Astrocyte of the cerebellum (primary cell): ENCODE measurements at regions not wholly inside any gene's neighbourhood (a gene's known extent, or its start where the extent isn't known, plus 50 kb on each side); places are given as distances from the start of the nearest gene placed in this dataset.

Source experiments
- DNase-seq: peaks from one replicate; pipeline ENCODE4 v3.0.0-alpha.2; 2011; ENCODE audit warnings: low read depth
- H3K4me3 ChIP-seq: 2 replicates; pipeline ENCODE4 v1.5.1; 2011; ENCODE audit warnings: mild to moderate bottlenecking, low read depth, low read length, moderate library complexity
- in situ Hi-C: cut with HindIII; loops from 2 replicates; pipeline ENCODE4 v1.10.0; 2017; ENCODE audit warnings: low sequenced_read_pairs
- TF ChIP-seq, protein P1 (sequence below): IDR thresholded peaks from 2 replicates; pipeline ENCODE4 v1.5.1; 2012; ENCODE audit warnings: low read length, low read depth, moderate library complexity, mild to moderate bottlenecking; ENCODE audit errors: missing control alignments

DNA sequence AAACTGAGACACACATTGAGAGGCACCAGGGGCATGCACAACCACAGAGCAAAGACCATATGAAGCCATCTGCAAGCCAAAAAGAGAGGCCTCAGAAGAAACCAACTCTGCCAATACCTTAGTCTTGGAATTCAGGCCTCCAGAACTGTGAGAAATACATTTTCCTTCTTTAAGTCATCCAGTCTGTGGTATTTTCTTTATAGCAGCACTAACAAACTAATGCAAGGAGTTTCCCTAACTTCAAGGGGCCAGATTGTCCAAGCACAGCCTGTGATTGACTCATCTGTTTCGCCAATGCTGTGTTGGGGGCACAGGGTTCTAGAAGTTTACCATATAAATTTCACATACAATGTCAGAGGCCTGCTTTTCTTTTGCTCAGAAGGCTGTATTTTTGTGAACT lies 364.6 kb downstream of the GJA1 start:
- H3K4me3 ChIP-seq: no peak overlapping the region
- in situ Hi-C loops: no loop called here
- TF ChIP-seq, protein P1, sequence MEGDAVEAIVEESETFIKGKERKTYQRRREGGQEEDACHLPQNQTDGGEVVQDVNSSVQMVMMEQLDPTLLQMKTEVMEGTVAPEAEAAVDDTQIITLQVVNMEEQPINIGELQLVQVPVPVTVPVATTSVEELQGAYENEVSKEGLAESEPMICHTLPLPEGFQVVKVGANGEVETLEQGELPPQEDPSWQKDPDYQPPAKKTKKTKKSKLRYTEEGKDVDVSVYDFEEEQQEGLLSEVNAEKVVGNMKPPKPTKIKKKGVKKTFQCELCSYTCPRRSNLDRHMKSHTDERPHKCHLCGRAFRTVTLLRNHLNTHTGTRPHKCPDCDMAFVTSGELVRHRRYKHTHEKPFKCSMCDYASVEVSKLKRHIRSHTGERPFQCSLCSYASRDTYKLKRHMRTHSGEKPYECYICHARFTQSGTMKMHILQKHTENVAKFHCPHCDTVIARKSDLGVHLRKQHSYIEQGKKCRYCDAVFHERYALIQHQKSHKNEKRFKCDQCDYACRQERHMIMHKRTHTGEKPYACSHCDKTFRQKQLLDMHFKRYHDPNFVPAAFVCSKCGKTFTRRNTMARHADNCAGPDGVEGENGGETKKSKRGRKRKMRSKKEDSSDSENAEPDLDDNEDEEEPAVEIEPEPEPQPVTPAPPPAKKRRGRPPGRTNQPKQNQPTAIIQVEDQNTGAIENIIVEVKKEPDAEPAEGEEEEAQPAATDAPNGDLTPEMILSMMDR: no peak
- no peak for DNase-seq

GRCh38 chr6:121806116-121806515 lies 370.7 kb downstream of the GJA1 start:
- no peak overlapping the region for H3K4me3 ChIP-seq
- TF ChIP-seq, protein P1: no peak
- in situ Hi-C loops: no loop called here
- no peak for DNase-seq

DNA sequence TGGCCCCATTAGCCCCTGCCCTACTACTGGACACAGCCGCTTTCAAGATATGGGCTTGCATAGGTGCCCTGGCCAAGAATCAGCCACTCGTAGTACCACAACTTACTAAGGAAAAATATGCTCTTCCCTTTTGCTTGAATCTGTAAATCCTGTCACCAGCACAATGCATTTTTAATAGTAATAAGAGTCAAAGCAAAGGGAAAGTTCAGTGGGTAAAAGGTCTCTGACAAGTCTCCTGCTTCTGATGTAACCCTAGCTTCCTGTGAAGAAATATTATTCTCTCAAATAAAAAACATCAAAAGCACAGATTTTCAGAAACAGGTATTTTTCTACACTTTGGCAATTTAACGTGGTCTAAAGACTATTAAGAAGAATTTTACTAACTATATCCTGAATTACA lies 373.8 kb downstream of the GJA1 start:
- no peak for DNase-seq
- in situ Hi-C loops: no loop called here
- TF ChIP-seq, protein P1: no peak
- no peak overlapping the region for H3K4me3 ChIP-seq

GRCh38 chr6:121810158-121811032 lies 374.9 kb downstream of the GJA1 start:
- no peak overlapping the region for H3K4me3 ChIP-seq
- TF ChIP-seq, protein P1: no peak
- no peak for DNase-seq
- in situ Hi-C loops: no loop called here

- in situ Hi-C loops: no loop called here
- no peak overlapping the region for H3K4me3 ChIP-seq
- TF ChIP-seq, protein P1: no peak
- no peak for DNase-seq
Observed at GRCh38 chr6:121811106-121811505, 375.7 kb downstream of the GJA1 start.

GRCh38 chr6:121816361-121816760 lies 380.9 kb downstream of the GJA1 start:
- TF ChIP-seq, protein P1: no peak
- H3K4me3 ChIP-seq: no peak overlapping the region
- DNase-seq: no peak
- in situ Hi-C loops: no loop called here
